Right atrium auricular region (tissue), 2 donors: ENCODE measurements at regions not wholly inside any gene's neighbourhood (a gene's known extent, or its start where the extent isn't known, plus 50 kb on each side); places are given as distances from the start of the nearest gene placed in this dataset.
A peak's percentile ranks its signal among the peaks of the same experiment; 100 is the strongest.

Experiments used
- DNase-seq: peaks from one replicate; pipeline ENCODE4 v3.0.0-alpha.2; 2019; ENCODE audit warnings: low spot score
- H3K27ac ChIP-seq, 2 donors: fragments of 200-600 bp; sonication (generic); 1 replicate in 1 of 2; 2 replicates in 1 of 2; pipeline ENCODE4 v1.5.1; 2016 to 2019
- H3K27me3 ChIP-seq, 2 donors: fragments of 200-600 bp; sonication (generic); one replicate each; pipeline versions ENCODE4 v1.5.1 to v1.6.0; 2017 to 2019
- H3K36me3 ChIP-seq: fragments of 200-600 bp; sonication (generic); one replicate; pipeline ENCODE4 v1.5.1; 2016
- H3K4me1 ChIP-seq, 2 donors: fragments of 200-600 bp; sonication (generic); one replicate each; pipeline versions ENCODE4 v1.5.1 to v1.6.0; 2017 to 2019
- H3K4me3 ChIP-seq, 2 donors: fragments of 200-600 bp; sonication (generic); 1 replicate in 1 of 2; 2 replicates in 1 of 2; pipeline ENCODE4 v1.5.1; 2017 to 2019; ENCODE audit warnings: mild to moderate bottlenecking in 1 of 2, moderate library complexity in 1 of 2
- H3K9me3 ChIP-seq, 2 donors: fragments of 200-600 bp; sonication (generic); one replicate each; pipeline ENCODE4 v1.5.1; 2019
- TF ChIP-seq, protein P1 (sequence below), 2 donors: fragments of 200-600 bp; sonication (generic); IDR thresholded peaks; one replicate each; pipeline ENCODE4 v1.5.1; 2019; ENCODE audit warnings: antibody characterized with exemption in 2 of 2

DNA sequence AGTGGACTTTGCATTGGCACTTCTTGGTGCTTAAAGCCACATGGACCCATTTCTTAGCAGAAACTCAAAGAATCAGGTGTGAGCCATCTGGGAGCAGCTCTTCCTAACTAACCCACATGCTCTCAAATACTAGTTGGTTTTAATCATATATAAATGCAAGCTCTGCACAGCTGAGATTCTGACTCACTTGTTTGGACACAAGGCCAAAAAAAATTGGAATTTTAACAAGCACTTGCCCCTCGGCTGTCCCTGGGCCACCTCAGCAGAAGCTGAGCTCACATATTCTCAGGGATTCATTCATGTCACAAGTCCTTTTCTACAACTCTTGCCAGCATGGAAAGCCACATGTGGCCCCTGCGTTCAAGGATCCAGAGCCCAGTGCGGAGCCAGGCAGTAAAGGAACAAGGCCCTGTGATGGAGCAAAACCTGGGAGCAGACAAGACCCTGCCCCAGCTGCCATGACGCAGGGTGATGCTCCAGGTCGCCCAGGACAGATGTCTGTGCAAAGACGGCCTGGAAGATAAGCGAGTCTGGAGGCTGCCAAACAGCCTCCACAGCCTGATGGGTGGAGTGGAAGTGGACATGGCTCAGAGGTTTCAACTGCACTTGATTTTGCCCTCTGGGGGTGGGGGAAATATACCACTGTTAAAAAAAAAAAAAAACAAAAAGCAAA, 266.5 kb downstream of the EIPR1 start:
- TF ChIP-seq, protein P1, sequence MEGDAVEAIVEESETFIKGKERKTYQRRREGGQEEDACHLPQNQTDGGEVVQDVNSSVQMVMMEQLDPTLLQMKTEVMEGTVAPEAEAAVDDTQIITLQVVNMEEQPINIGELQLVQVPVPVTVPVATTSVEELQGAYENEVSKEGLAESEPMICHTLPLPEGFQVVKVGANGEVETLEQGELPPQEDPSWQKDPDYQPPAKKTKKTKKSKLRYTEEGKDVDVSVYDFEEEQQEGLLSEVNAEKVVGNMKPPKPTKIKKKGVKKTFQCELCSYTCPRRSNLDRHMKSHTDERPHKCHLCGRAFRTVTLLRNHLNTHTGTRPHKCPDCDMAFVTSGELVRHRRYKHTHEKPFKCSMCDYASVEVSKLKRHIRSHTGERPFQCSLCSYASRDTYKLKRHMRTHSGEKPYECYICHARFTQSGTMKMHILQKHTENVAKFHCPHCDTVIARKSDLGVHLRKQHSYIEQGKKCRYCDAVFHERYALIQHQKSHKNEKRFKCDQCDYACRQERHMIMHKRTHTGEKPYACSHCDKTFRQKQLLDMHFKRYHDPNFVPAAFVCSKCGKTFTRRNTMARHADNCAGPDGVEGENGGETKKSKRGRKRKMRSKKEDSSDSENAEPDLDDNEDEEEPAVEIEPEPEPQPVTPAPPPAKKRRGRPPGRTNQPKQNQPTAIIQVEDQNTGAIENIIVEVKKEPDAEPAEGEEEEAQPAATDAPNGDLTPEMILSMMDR (IDR thresholded peaks at IDR 0.05), result no peak
- Histone ChIP-seq H3K4me3 (no peak overlapping the region), H3K9me3 (no peaks in the 10 kb centered on the region), H3K27me3 (no peaks in the 10 kb centered on the region), H3K4me1 (no peaks in the 10 kb centered on the region), H3K36me3 (no peaks in the 10 kb centered on the region), H3K27ac (no peak overlapping the region)
- no peak for DNase-seq

- Histone ChIP-seq H3K4me1 (no peaks in the 10 kb centered on the region), H3K27ac (no peak overlapping the region), H3K36me3 (no peaks in the 10 kb centered on the region), H3K9me3 (no peaks in the 10 kb centered on the region), H3K4me3 (no peak overlapping the region), H3K27me3 (no peaks in the 10 kb centered on the region)
- TF ChIP-seq, protein P1 (IDR thresholded peaks at IDR 0.05), result no peak
- no peak for DNase-seq
Measured at GRCh38 chr2:3110555-3110954, 267.1 kb downstream of the EIPR1 start.

DNA sequence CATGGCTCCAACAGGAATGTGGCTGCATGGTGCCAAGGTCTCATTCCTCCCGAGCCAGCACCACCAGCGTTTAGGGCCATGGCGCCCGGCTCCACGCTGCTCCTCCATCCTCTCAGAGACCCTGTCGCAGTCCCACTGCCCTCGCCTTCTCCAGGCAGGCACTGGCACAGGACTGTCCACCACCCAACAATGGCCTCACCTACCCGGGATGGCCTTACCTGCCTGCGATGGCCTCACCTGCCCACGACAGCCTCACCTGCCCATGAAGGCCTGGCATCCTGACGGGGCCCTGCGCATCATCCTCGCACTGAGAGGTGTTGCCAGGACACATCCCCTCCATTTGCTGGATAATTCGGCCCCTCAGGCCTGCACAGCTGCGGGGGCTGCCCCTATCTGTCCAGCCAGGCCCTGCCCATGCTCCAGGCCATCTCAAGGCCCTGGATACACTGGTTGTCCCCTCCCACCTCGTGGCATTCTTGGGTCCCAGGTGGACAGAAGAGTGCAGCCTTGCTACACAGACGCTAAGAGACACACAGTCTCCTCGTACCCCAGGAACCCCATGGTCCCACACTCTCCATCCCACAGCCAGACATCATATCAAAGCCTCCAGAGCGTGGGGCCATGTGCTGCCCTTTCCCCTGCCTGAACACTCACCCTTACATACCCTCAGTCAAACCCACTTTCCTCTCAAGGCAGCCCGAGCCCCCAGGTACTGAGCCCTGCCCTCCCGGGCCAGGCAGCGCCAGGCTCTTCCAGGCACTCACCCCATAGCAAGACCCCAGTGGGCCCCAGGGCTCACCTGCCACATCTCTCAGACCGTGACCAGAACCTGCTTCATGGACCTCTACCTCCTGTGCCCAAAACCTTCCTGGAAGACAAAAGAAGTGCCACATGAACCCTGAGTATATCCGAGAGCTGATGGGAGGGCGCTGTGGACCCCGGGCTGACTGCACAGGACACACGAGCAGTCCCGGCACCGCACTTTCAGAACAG, 268.6 kb downstream of the EIPR1 start:
- DNase-seq, result peak; percentile 42
- H3K9me3 ChIP-seq, result no peaks in the 10 kb centered on the region

DNA sequence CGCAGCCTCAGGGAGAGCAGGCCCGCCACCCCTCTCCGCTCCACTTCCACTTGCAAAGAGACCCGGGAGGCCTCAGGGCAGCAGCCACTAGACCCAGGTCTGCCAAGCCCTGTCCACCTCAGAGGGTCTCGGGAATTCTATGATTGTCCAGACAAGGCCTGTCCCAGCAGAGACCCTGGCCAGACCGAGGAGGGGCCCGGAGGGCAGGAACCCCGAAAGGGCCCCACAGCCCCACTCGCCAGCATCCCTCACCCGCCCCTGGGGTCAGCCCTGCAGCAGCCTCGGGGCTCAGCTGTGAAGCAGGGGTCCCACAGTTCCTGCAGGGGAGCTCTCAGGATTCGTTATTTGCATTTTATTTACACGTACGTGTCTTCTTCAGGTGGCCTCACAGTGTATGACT, 269.5 kb downstream of the EIPR1 start:
- no peak overlapping the region for H3K4me3 ChIP-seq
- no peaks in the 10 kb centered on the region for H3K27me3 ChIP-seq
- H3K4me1 ChIP-seq, result no peaks in the 10 kb centered on the region
- no peaks in the 10 kb centered on the region for H3K36me3 ChIP-seq
- peak; percentile 38 for DNase-seq
- no peaks in the 10 kb centered on the region for H3K9me3 ChIP-seq
- TF ChIP-seq, protein P1 (IDR thresholded peaks at IDR 0.05), result no peak
- no peak overlapping the region for H3K27ac ChIP-seq

More for the DNA sequence above, 268.6 kb downstream of the EIPR1 start:
- H3K27me3 ChIP-seq, result no peaks in the 10 kb centered on the region
- TF ChIP-seq, protein P1 (IDR thresholded peaks at IDR 0.05), result no peak
- no peak overlapping the region for H3K27ac ChIP-seq
- no peaks in the 10 kb centered on the region for H3K4me1 ChIP-seq
- H3K36me3 ChIP-seq, result no peaks in the 10 kb centered on the region
- H3K4me3 ChIP-seq, result no peak overlapping the region

GRCh38 chr2:3107567-3107966, 270.1 kb downstream of the EIPR1 start:
- Histone ChIP-seq H3K4me1 (no peaks in the 10 kb centered on the region), H3K36me3 (no peaks in the 10 kb centered on the region), H3K27ac (no peak overlapping the region), H3K4me3 (no peak overlapping the region), H3K27me3 (no peaks in the 10 kb centered on the region), H3K9me3 (no peaks in the 10 kb centered on the region)
- TF ChIP-seq, protein P1 (IDR thresholded peaks at IDR 0.05), result no peak
- no peak for DNase-seq
